SKM-1 (cell line): ENCODE measurements at regions not wholly inside any gene's neighbourhood (a gene's known extent, or its start where the extent isn't known, plus 50 kb on each side); places are given as distances from the start of the nearest gene placed in this dataset.
A peak's percentile ranks its signal among the peaks of the same experiment; 100 is the strongest.

ENCODE experiments used
- DNase-seq: peaks from one replicate; lab custom pipeline; 2025; ENCODE audit not compliant: unreplicated experiment; lab: John Stamatoyannopoulos, UW

DNA sequence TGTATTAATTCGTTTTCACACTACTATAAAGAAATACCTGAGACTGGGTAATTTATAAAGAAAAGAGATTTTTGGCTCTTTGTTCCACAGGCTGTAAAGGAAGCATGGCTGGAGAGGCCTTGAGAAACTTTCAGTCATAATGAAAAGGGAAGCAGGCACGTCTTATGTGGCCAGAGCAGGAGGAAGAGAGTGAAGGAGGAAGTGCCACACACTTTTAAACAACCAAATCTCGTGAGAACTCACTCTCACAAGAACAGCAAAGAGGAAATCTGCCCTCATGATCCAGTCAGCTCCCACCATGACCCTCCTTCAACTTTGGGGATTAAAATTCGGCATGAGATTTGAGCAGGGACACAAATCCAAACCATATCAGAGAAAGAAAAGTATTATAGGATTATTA is 1255.9 kb upstream of the MIR17HG start:
- DNase-seq, result peak; percentile 14

GRCh38 chr13:90094357-90094756 is 1253.1 kb upstream of the MIR17HG start:
- DNase-seq, result no peak

GRCh38 chr13:90098577-90098976 is 1248.9 kb upstream of the MIR17HG start:
- DNase-seq, result no peak

GRCh38 chr13:90099847-90100246 is 1247.6 kb upstream of the MIR17HG start:
- no peak for DNase-seq

DNA sequence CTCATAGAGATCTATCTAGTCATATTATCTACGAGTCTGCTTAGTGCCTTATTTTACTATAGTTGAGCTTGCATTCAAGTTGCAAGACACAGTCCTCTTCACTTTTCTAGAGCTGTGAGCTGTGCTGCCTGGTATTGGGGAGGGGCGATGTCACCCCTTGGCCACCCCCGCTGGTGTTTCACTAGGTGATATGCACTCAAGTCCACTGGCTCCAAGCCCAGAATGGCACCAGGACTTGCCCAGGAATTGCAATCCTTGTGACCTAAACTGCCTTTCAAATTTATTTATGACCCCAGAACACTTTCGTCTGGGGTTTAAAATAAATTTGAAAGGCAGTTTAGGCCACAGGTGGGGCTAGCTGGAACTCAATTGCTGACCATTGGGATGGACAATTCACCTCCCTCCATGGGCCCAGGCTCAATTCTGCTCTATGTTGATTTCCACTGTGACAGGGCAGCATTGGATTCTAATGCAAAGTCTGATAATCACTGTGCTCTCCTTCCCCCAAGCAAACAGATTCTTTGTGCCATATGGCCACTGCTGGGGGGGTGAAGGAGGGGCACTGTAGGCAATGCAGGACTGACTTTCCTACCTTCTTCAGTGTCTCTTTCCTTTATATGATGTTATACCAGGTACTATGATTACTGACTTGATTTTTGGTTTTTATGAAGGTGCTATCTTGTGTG is 1244.2 kb upstream of the MIR17HG start:
- DNase-seq, result no peak

- no peak for DNase-seq
Measured at GRCh38 chr13:90104764-90105163, 1242.7 kb upstream of the MIR17HG start.

DNA sequence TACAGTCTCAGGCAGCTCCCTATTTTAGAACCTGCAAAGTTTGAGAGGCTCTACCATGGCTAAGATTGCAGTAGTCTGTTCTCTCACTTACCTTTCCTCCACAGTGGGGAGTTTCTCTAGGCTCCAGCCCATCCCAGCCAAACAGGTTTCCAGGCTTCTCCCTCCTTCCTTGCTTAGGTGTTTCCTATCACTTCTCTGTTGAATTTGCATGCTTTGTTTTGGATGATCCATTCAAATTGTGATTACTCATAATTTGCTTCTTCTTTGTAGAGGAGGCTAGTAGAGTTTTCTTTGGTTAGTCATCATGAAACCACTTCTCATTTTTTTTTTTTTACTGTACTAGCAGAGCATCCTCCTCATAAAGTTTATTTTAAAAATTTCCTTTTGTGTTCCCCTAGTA is 1242.2 kb upstream of the MIR17HG start:
- DNase-seq, result no peak

GRCh38 chr13:90105849-90106496 is 1241.5 kb upstream of the MIR17HG start:
- DNase-seq, result no peak

GRCh38 chr13:90107661-90108060 is 1239.8 kb upstream of the MIR17HG start:
- no peak for DNase-seq

DNA sequence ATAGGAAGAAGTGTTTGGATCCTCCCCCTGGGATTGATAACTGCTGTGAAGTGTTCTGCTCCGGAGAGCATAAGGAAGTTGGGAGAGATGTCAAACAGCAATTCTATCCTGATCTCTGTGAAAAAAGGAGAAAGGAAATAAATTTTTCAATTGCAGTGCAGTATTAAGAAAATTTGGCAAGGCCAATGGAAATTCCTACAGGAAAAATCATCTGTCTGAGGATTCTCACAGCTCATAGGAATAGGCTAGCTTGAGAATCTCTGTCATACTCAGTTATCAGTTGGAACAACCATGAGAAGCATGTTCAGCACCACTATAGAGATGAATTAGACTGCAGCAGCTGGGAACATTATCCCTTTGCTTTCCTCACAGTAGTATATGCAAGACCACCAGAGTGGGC is 1238.9 kb upstream of the MIR17HG start:
- no peak for DNase-seq

- no peak for DNase-seq
Measured at GRCh38 chr13:90116121-90116520, 1231.4 kb upstream of the MIR17HG start.

DNA sequence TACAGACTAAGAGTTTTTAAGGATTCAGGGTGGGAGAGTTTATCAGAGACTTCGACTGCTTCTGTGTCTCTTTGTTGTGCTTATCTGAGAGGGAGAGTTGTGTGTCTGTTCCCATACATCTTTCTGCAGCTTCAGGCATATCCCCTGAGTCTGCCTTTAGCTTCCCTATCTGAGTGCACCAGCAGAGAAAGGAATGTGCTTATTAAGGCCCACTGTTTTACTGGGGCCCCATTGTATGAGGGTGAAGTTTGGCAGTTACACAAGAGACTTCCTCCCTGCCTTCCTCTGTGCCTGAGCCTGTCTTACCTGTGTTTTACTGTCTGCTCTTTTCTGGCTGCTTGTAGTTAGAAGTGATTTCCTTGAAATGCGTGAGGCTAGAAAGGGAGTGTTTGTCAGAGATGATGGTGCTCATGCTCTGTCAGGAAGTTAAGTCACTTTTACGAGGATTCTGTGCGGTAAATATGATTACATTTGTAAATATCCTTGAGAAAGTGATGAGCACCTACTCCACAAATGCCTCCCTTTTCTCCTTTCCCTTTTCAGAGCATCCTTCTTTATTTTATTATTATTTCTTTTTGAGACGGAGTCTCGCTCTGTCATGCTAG is 1228.9 kb upstream of the MIR17HG start:
- no peak for DNase-seq

- no peak for DNase-seq
Measured at GRCh38 chr13:90120026-90120425, 1227.5 kb upstream of the MIR17HG start.

GRCh38 chr13:90121784-90122183 is 1225.7 kb upstream of the MIR17HG start:
- no peak for DNase-seq

DNA sequence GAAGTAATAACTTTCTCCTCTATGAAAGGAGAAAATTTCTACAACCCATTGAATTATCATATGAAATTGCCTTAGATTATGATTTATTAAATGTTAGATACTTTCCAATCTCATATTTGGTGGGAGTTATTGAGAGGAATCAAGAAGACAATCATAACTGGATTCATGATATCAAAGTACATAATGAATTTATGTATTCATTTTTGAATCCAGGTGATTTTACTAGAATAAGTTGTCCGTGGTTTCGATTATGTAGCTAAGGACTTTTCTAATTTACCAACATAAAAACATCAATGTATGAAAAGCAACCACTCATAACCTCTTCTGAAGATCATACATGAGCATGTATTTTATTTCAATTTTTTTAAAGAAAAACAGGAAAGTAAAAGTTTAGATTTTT is 1225.0 kb upstream of the MIR17HG start:
- no peak for DNase-seq

- DNase-seq, result no peak
Measured at GRCh38 chr13:90135558-90135957, 1211.9 kb upstream of the MIR17HG start.

- no peak for DNase-seq
Measured at GRCh38 chr13:90142251-90142650, 1205.2 kb upstream of the MIR17HG start.

- DNase-seq, result no peak
Measured at GRCh38 chr13:90154311-90154960, 1193.1 kb upstream of the MIR17HG start.

GRCh38 chr13:90156390-90156789 is 1191.1 kb upstream of the MIR17HG start:
- no peak for DNase-seq

DNA sequence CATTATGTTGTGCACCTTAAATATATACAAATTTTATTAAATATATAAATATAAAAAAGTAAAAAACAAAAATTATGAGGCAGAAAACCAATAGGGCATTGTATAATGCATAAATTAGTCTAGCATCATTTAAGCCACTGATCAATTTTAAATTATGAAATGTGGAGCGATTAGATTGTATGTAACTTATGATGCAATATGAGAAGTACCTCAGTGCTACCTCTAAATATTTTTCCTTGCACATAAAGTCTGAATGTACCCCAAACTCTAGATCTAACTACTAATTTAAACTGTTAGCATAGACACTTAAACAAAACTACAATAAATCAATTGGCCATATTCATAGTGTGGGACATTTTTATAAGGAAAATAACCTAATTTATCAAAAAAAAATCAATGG is 1178.5 kb upstream of the MIR17HG start:
- no peak for DNase-seq

DNA sequence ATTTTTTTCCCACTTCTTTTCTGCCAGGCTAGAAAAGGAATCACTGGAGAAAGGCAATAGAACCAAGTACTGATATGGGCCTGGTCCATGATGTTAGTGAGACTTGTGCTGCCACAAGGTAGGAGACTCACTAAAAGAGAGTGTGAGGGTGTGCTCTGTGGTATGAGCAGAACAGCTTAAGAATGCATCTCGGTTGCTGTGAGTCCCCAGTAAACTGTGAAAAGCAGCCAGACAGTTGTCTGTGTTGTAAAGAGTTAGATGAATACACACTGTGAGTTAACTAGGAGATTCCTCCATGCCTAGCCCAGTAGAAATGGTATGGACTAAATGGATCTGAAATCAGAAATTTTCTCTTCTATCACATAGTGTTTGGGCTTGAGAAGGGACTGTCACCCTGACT is 1177.3 kb upstream of the MIR17HG start:
- no peak for DNase-seq

GRCh38 chr13:90171649-90172048 is 1175.8 kb upstream of the MIR17HG start:
- DNase-seq, result no peak
